ENCODE measurements at regions not wholly inside any gene's neighbourhood (a gene's known extent, or its start where the extent isn't known, plus 50 kb on each side); places are given as distances from the start of the nearest gene placed in this dataset.

DNA sequence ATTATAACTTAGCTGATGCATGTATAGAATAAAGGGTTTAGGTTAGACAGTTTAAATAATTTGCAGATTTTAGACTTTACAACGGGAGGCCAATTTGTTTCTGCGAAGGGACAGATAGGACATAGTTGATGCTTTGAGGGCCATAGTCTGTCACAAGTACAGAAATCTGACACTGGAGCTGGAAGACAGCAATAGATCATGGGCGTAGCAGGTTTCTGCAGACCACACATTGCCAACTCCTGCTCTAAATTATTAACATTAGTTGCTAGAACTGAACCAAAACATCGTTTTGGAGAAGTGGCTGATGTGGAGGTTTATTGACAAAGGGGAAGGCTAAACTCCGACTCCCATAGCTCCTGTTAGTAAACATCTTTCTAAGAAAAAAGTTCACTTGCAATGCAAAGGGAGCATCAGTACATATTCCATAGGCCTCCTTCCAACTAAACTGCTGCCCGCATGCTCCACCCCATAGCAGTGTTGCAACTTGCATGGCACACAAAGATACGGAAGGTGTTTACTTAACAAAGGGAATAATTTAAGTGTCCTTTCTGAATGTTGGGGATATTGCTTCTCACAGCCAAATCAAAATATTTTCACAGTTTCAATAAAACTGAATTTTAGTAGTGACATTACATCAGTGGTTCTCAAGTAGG lies 862.0 kb upstream of the CXADR start:
- DNase-seq (ENCODE audit: low read depth): no peak

DNA sequence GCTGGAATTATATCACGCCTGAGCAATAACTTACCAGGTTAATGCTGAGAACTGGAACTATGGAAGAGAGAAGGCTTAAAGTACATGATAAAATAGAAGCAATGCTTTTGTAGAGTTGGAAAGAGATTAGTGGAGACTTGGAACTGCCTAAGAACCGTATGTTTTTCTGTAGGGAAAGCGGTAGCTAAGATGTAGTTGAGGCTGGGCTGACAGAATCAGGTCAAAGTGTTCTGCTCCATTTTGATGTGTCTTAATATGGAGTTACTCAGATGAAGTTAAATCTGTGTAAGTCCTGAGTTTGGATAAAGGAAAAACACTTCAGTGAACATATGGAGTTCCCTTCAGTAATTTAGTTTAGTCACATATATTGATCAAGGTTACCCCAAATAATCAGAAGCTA lies 860.9 kb upstream of the CXADR start:
- no peak for DNase-seq (ENCODE audit: low read depth)

DNA sequence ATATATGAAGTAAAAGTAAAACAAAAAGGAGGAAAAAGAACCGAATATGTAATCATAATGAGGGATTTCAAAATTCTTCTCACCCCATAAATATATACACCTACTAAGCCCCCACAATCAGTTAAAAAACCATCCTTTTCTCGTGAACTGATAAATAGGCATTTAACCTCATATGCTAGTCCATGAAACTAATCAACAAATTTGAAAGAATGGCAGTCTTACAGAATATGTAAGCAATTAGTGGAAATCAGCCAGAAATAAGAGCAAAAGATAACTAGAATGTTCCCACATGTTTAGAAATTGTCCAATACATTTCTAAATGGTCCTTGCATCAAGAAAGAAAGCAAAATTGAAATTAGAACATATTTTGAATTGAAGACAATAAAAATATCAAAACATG lies 849.4 kb upstream of the CXADR start:
- no peak for DNase-seq (ENCODE audit: low read depth)

DNA sequence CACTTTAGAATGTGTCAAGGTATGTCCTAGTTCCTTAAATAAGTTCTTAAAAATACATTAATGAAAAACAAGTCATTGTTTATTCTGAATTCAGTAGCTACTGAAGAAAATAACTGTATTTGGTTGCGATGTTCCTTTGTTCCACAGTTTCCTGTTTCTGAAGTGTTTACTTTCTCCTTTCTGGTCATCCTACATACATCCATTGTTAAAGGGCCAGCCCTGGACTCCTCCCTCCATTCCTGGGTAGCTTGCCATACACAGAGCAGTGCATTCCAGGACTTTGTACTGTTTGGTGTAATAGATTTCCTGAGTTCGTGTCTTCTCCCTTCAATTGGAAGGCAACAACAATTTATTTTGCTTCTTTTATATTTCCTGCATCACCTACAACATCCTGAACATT lies 845.4 kb upstream of the CXADR start:
- no peak for DNase-seq (ENCODE audit: low read depth)

DNA sequence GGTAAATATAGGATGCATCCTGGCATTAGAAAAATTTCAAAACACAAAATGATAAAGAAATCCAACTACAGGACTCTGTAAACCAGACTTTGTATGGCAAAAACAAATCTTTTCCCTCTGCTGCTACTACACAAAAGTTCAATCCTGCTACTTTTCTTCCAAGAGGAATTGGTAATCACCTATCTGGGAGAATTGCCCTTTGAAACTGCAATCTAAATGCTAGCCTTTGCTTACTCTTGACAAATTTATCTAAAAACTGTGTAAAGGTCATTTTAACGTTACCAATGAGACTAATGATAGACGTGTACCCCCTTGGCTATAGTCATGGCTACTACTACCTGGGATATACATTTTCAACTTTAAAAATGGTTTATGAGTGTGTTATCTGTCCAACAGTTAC lies 837.9 kb upstream of the CXADR start:
- no peak for DNase-seq (ENCODE audit: low read depth)

DNA sequence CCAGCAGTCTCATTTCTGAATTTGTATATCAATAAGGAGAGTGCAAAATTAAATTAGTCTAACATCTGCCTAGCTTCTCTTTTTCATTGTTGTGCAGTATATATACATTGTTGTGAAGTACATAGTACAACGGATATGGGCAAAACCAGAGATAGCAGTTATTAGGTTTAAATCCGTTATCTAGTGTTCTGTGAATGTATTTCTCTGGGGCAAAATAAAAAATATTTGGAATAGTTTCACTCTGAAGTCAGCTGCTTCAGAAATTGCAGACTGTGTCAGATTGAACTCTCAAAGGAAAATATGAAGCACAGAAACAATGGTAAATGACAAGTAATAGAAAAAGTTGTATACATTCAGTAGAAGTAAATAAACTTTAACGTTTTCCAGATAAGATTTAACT lies 836.5 kb upstream of the CXADR start:
- no peak for DNase-seq (ENCODE audit: low read depth)

DNA sequence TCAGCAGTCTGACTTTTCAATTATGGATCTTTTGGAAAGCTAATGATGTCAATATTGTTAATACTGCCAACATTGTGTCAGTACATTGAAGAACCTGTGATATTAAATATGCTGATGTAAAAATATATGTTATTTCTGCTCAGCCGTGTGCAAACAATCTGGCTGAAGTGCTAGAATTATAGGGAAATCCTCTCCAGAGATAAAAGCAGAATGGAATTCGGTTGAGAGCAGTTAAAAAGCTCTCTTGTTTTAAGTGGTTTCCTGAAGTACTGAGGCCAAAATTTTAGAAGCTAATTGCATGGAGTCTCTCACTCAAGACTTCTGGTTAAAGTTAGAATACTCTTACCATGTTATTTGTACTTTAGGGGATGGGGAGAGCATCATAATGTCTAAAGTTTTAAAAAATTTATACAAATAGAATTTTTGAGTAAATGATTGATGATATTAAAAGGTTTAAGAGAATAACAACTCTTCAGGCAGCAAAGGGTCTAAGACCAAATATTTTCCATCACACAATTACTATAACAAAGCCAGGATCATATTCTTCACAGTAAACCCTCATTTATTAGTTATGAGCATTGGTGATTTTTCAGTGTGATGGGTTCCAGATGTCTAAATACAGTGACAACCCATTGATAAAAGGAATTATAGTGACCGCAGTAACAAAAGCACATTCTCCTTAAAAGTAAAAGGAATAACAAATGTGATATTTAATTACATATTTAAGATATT lies 834.2 kb upstream of the CXADR start:
- no peak for DNase-seq (ENCODE audit: low read depth)

DNA sequence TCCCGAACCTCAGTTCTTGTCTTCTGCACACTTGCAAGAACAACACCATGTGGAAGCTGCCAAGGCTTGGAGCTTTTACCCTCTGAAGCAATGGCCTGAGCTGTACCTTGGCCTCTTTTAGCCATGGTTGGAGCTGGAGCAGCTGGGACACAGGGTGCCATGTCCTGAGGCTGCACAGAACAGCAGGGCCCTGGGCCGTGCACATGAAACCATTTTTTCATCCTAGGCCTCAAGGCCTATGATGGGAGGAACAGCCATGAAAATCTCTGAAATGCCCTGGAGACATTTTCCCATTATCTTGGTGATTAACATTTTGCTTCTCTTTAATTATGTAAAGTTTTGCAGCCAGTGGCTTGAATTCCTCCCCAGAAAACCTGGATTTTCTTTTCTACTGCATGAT lies 817.8 kb upstream of the CXADR start:
- DNase-seq (ENCODE audit: low read depth): no peak

DNA sequence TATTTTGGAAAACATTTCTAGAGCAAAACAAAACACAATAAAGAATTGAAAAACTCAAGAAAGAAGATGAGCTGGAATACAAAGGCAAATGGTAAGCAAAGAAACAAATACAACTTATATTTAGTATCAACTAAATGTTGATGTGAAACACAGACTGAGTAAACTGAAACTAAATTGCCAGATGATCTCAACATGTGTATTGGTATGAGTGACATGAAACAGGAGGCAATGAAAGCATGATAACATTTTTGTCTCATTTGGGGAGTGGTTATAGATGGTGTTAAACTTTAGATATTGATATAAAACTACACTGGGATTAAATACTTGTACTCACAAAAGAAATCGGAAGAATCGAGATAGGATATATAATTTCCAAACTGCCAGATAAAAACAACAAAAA lies 805.6 kb upstream of the CXADR start:
- DNase-seq (ENCODE audit: low read depth): no peak

DNA sequence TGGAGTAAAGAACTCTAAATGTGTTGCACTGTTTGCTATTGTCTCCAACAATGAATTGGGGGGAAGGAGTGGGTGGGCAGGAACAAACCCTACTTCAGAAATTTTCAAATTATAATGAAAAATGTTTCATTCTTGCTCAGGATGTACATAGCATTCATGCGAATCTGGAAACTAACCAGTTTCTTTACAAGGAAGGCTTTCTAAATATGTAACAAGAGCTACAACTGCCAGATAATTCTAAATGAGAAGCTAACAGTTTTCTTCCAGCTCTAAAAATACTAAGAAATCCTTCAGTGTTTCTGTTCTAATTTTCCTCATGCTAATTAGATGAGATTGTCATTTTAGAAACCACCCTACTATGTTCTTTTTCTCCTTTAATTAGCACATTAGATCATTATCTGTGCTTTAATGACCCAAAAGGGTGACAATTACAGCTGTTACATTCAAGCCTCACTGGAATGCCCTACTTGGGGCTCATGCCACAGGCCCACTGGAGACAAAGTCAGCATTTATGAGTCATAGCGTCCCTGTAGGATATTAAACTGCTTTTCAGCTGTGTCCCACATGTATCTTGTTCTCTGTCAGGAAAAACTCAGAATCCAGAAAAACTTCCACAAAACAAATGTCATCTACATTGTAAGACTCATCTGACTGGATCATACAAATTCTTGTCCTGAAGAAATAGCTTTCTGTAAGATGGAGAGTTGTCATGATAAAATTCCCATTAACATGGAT lies 804.6 kb upstream of the CXADR start:
- no peak for DNase-seq (ENCODE audit: low read depth)

DNA sequence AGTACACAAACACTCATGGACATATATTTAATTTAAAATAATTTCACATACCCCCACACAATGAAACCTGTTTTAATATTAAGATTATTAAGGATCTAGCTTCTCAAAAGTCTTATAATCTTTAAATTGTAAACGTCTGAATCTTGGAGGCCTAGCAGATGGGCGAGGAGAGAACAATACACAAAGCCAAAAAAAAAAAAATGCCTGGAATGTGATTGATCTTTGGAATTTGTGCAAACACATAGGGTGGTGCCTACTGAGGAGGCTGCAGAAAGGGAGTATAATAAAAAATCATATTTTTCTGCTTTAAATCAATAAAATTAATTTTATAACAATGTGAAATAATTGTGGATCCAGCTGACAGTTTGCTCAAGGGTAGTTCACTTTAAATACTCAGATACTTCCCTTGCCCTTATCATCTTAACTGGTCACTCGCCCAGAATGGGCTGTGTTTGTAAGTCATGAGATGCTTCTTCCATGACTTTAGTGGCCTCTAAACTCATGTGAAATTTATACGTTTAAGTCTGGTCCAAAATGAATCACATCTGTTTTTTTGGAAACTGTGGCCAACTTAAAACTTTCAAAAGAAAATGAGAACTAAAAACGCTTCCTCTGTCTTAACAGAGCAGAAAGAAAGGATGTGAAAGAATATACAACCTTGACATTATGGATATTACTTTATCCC lies 802.8 kb upstream of the CXADR start:
- DNase-seq (ENCODE audit: low read depth): no peak

DNA sequence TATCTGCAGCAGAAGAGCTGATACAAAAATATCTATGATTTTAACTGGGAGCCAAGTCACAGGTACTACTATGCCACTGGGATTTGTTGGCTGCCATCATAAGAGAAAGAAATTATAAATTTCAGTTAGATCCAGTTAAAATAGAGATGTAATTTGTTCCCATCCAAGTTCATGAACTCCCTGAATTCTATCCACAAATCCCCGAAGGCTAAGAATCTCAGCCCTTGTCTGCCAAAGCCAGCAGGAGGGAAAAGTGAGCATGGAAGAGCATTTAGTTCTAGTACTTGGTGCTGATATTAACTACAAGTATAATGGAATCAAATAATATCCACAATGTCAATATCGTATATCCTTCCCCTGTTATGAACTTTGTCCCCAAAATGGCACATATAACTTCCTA lies 801.1 kb upstream of the CXADR start:
- no peak for DNase-seq (ENCODE audit: low read depth)

DNA sequence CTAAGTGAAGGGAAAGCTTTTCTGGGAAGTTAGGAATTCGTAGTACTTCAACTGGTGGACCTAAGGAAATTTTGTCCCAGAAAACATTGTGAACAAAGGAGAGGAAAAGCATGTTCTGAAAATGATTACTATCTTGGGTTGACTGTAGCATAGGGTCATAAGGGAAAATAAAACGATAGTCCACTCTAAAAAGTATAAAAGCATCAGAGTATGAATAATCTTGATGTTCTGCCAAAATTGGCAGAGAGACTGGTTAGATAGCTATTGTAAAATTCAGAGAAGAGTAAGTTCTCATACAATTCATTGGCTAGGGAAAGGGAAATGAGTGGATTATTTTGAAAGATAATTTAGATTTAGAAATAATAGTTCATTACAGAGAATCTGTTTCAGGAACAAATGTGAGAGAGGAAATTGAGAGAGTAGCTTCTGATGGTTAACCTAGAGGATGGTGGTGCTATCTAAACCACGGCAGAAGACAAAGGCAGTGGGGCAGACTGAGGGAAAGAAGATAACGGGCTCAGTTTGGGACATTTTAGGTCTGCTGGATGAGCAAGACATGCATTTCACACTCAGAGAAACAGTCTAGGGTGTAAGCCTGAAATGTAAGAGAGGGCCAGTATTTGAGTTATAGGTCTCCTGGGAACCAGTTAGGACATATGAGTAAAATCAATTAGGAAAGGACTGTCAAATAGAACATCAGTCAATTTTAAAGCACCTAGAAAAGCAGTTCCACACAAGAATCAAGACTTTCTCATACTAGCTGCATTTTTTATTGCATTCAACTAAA lies 799.3 kb upstream of the CXADR start:
- DNase-seq (ENCODE audit: low read depth): no peak

DNA sequence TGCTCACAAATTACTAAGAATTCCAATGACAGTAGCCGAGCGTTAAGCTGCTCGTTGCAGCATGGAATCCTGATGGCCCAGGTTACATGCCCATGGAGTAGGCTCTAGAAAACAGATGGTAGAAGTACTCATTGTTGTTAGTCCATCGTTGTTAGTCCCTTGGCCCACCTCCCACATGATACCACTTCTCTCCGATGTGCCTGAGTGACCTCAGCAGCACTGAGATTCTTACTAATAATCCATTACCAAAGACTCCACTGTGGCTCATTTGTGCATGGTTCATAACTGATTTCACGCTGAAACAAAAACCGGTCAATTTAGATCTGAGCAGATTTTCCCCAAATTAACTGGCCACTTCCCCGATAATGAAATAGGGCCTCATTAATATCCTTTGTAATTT lies 772.3 kb upstream of the CXADR start:
- DNase-seq (ENCODE audit: low read depth): no peak

DNA sequence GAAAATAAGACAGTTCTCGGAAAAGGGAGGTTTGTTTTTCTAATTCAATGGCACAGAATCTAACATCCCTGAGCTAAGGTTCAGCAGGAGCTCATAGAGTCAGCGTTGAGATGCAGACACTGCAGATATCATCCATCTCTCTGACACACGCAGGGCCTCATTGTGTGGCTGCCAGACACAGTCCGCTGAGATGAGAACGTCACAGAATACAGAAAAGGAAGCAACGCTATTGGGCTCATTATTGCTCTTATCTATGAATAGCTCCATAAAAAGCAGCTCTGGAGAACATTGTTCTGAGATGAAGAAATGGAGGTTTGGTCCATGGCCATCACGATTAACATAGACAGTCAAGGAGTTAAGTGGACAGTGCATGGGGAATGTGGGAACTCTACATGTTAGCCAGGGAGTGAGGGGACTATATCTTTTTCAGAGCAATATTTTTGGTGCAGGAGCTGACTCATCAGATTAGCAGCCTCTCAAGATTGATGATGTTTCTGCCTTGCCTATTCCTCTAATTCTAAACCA lies 771.6 kb upstream of the CXADR start:
- no peak for DNase-seq (ENCODE audit: low read depth)

DNA sequence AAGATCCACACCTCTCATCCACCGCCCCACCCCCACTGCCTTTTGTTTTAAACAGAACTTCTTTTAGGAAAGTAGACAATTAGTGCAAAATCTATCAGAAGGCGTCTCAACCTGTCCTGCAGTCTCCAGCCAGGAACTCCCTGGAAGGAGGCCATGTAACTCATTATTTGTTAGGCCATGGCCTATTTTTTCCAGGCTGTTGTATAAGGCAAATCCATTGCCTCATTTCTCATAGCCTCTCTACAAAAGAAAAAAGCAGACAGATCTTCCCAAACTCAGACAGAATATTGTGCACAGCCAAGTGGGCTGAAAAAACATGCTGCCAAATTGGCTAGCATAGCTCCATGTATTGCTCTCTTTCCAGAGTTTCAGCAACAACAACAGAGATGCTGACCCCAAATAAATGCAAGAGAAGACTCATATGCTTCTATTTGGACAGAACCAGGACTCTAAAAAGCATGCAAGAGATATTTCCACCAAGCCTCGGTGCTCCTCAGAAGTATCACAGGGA lies 770.7 kb upstream of the CXADR start:
- DNase-seq (ENCODE audit: low read depth): no peak

DNA sequence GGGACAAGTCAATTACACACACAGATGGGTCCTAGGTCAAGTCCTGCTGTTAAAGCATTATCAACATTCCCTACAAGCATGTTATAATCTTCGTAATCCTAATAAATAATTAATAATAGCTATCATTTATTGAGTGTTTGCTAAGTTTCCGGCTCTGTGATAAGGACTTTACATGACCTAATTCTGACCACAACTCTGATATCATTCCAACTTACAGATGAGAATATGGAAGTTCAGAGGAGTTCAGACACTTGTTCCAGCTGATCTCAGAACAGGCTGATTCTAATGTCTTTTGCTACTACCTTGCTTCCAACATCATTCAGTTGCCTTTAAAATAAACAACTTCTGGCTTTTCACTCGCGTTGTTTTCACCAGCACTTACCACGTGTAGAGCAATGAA lies 770.1 kb upstream of the CXADR start:
- no peak for DNase-seq (ENCODE audit: low read depth)

DNA sequence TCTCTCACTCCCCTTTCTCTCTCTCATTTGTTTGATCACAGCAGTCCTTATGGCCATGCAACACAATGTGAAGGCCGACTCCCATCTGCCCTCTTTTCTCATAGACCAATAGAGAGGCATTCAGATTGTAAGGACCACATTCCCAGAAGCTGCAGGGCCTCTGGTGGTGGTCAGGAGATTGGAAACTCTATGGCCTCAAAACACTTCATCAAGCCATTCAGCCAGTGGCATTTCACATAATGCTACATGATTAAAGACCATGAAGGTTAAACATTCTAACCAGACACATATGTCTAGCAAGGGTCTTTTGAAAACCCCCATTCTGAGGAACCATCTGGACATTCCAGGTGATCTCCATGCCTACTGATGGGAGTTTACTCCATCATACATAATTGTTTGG lies 769.5 kb upstream of the CXADR start:
- no peak for DNase-seq (ENCODE audit: low read depth)

DNA sequence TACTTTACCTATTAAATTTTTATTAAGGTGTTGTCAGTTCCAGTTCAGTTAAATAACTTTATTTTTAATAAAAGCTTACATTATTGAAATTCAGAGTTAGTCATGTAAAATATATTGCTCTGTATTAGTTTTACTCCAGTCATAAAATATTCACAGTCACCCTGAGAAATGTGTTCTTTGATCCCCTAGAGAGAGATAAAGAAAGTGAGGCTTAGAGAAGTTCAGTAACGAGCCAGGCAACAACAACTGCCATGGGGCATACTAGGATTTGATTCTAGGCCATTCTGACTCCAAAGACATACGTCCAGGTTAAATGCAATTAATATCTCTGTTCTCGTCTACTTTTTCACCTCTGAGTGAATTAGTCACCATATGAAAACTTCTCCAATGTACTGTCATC lies 761.9 kb upstream of the CXADR start:
- DNase-seq (ENCODE audit: low read depth): no peak

DNA sequence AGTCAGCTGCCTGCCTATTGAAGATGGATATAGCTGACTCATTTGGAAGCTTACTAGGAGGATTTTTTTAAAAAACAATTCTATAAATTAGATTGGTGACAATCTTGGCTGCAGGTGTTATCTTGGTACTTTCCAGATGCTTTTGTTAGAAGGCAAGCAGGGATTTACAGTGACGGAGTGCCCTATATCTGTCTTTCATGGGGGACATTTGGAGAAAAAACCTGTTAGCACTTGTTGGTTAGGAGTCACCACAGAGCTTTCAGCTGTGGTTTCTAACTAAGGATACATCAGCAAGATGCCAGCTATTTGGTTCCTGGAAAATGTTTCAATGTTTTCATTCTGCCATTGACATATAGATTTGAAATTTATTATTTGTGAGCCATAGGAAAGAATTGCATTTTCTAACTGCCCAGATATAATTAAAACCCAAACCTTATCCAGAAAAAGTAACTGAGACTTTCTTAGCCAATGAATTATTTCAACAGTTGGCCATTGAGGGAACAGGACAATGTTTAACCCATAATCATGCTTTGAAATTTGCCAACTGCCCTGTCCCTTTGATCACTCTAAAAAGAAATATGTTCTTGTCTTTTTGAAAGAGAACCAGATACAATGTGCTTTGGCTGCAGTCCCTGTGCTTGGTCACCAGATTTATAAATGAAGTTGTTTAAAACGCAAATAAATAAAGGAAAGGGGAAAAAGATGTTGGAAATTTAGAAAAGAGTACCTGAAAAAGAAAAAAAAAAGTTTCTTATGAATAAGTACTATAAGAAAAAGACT lies 761.0 kb upstream of the CXADR start:
- no peak for DNase-seq (ENCODE audit: low read depth)

DNA sequence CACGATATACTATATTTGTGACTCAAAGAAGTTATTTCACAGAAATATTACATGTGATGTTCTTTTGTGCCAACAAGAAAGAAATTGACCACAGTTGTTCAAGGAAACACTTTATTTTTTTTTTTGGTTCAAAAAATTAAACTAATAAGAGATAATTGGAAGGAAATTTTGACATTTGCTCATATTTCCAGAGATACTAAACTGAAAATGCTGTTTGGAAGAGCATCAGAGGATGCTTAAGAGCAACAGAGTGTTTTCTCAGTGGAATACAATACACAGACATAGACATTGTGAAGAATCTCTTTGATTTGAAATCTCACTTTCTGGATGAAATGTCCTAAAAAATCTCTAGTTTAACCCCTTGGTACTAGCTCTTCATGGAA lies 760.4 kb upstream of the CXADR start:
- no peak for DNase-seq (ENCODE audit: low read depth)

All from activated T-helper 9 cell treated with anti-CD3 and anti-CD28 coated beads, Interleukin-2, amount 50 U/mL, for 16 hours (primary cell).